GM23338 (cell line): ENCODE measurements at regions not wholly inside any gene's neighbourhood (a gene's known extent, or its start where the extent isn't known, plus 50 kb on each side); places are given as distances from the start of the nearest gene placed in this dataset.

Experiments
- ATAC-seq: fragments of 200-7000 bp; cut with Tn5 transposase; 3 replicates; pipeline ENCODE4 v1.9.1; 2020
- DNase-seq: peaks from one replicate; pipeline ENCODE4 v3.0.0-alpha.2; 2015; ENCODE audit warnings: low spot score
- H2AFZ ChIP-seq: fragments of 200-600 bp; sonication (generic); 2 replicates; pipeline ENCODE4 v1.8.0; 2016; ENCODE audit warnings: antibody characterized with exemption, mild to moderate bottlenecking, moderate library complexity
- H3F3A ChIP-seq: fragments of 200-600 bp; sonication (generic); replicated peaks from 2 replicates; pipeline ENCODE4 v1.8.0; 2017; ENCODE audit warnings: antibody characterized with exemption, mixed run types, low read depth
- H3K27ac ChIP-seq: fragments of 200-600 bp; sonication (generic); 2 replicates; pipeline ENCODE4 v1.6.1; 2016; ENCODE audit warnings: low read depth
- H3K27me3 ChIP-seq: fragments of 200-600 bp; sonication (generic); 2 replicates; pipeline ENCODE4 v1.8.0; 2016; ENCODE audit warnings: mild to moderate bottlenecking, mixed run types, moderate library complexity; ENCODE audit not compliant: insufficient read depth
- H3K36me3 ChIP-seq: fragments of 200-600 bp; sonication (generic); 2 replicates; pipeline ENCODE4 v1.8.0; 2016; ENCODE audit warnings: mild to moderate bottlenecking; ENCODE audit not compliant: insufficient read depth
- H3K4me1 ChIP-seq: fragments of 200-600 bp; sonication (generic); 2 replicates; pipeline ENCODE4 v1.8.0; 2016; ENCODE audit warnings: mild to moderate bottlenecking, moderate library complexity; ENCODE audit not compliant: insufficient read depth
- H3K4me2 ChIP-seq: fragments of 200-600 bp; sonication (generic); 2 replicates; pipeline ENCODE4 v1.7.1; 2017; ENCODE audit warnings: mixed run types
- H3K4me3 ChIP-seq: fragments of 200-600 bp; sonication (generic); 2 replicates; pipeline ENCODE4 v1.6.1; 2016; ENCODE audit warnings: mixed run types
- H3K79me2 ChIP-seq: fragments of 200-600 bp; sonication (generic); replicated peaks from 2 replicates; pipeline ENCODE4 v1.8.0; 2017; ENCODE audit warnings: mild to moderate bottlenecking; ENCODE audit not compliant: insufficient read depth
- H3K9me2 ChIP-seq: fragments of 200-600 bp; sonication (generic); 2 replicates; pipeline ENCODE4 v1.8.0; 2017; ENCODE audit not compliant: insufficient read depth
- H4K20me1 ChIP-seq: fragments of 200-600 bp; sonication (generic); replicated peaks from 2 replicates; pipeline ENCODE4 v1.8.0; 2017; ENCODE audit warnings: mild to moderate bottlenecking; ENCODE audit not compliant: insufficient read depth
- H3K27ac Mint-ChIP-seq: 2 replicates; pipeline ENCODE4 v1.8.0; 2020; ENCODE audit warnings: inconsistent platforms, mild to moderate bottlenecking, moderate library complexity, mixed read lengths
- H3K27me3 Mint-ChIP-seq: 3 replicates; pipeline ENCODE4 v1.8.0; 2022; ENCODE audit warnings: low read depth, mild to moderate bottlenecking, moderate library complexity, mixed read lengths, inconsistent platforms; ENCODE audit not compliant: insufficient read depth, poor library complexity
- H3K36me3 Mint-ChIP-seq: 3 replicates; pipeline ENCODE4 v1.8.0; 2021; ENCODE audit warnings: low read depth, mild to moderate bottlenecking, inconsistent platforms, moderate library complexity, mixed read lengths
- H3K4me1 Mint-ChIP-seq: 3 replicates; pipeline ENCODE4 v1.8.0; 2020; ENCODE audit warnings: mild to moderate bottlenecking, inconsistent platforms, mixed read lengths
- H3K4me3 Mint-ChIP-seq: 3 replicates; pipeline ENCODE4 v1.8.0; 2021; ENCODE audit warnings: moderate library complexity, mild to moderate bottlenecking, inconsistent platforms, mixed read lengths
- H3K9me3 Mint-ChIP-seq: 3 replicates; pipeline ENCODE4 v1.8.0; 2020; ENCODE audit warnings: moderate library complexity, mild to moderate bottlenecking, inconsistent platforms, mixed read lengths
- CREB1 ChIP-seq: fragments of 250-450 bp; sonication (Bioruptor Pico); IDR thresholded peaks from 2 replicates; pipeline ENCODE4 v1.5.0; 2020; ENCODE audit warnings: low read depth, mild to moderate bottlenecking, moderate library complexity
- EZH2 ChIP-seq: fragments of 200-600 bp; sonication (generic); IDR thresholded peaks from one replicate; pipeline ENCODE4 v1.8.0; 2017; ENCODE audit warnings: antibody characterized with exemption, mild to moderate bottlenecking, low read depth; ENCODE audit not compliant: unreplicated experiment
- JUNB ChIP-seq: IDR thresholded peaks from one replicate; pipeline ENCODE4 v1.6.1; 2016; ENCODE audit warnings: antibody characterized with exemption; ENCODE audit not compliant: unreplicated experiment
- NANOG ChIP-seq: IDR thresholded peaks from 2 replicates; pipeline ENCODE4 v1.6.1; 2016; ENCODE audit warnings: antibody characterized with exemption, borderline replicate concordance
- POLR2AphosphoS5 ChIP-seq: IDR thresholded peaks from 2 replicates; pipeline ENCODE4 v1.6.1; 2016; ENCODE audit warnings: antibody characterized with exemption, low read depth
- ZNF114 ChIP-seq: fragments of 250-450 bp; sonication (Bioruptor Pico); IDR thresholded peaks from 2 replicates; pipeline ENCODE4 v1.5.0; 2020; ENCODE audit warnings: mild to moderate bottlenecking, moderate library complexity
- TF ChIP-seq, protein P1 (sequence below): fragments of 250-450 bp; sonication (Bioruptor Pico); IDR thresholded peaks from 2 replicates; pipeline ENCODE4 v1.5.0; 2020; ENCODE audit warnings: mild to moderate bottlenecking, moderate library complexity

DNA sequence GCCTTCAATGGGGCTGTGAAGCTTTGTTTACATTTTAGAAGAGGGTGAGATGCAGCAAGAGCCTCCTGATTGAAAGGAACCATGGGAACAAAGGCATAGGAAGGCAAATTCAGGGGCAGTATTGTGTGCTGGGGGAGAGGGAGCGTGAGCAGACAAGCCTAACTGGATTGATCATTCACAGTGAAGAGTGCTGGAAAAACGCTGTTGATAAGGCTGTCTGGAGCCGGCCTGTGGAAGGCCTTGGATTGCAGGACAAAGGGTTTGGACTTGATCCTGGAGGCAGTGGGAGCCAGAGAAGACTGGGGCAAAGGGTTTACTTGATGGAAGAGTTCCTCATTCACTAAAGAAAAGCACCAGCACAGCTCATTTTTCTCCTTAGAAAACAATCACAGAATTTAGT is 160.5 kb downstream of the PAH start:
- Histone ChIP-seq H3K9me2 (peaks cover 7% of the 10 kb centered on the region; the same call in 1 of the 2 replicates), H3K4me3 (no peak overlapping the region), H2AFZ (0 out of 2 replicates have a peak overlapping the region, but pooled peaks have one; percentile 29), H3K27ac (no peak overlapping the region), H3K4me1 (no peaks in the 10 kb centered on the region), H3F3A (no peaks in the 10 kb centered on the region), H4K20me1 (no peaks in the 10 kb centered on the region), H3K79me2 (no peaks in the 10 kb centered on the region), H3K36me3 (no peaks in the 10 kb centered on the region), H3K4me2 (no peak overlapping the region), H3K27me3 (no peaks in the 10 kb centered on the region)
- ATAC-seq (no peak), DNase-seq (no peak)
- H3K9me3 Mint-ChIP-seq: no peaks in the 10 kb centered on the region
- H3K27ac Mint-ChIP-seq: no peak overlapping the region
- no peak overlapping the region for H3K4me3 Mint-ChIP-seq
- H3K4me1 Mint-ChIP-seq: peaks cover 8% of the 10 kb centered on the region; the same call in 2 of the 3 replicates
- no peaks in the 10 kb centered on the region for H3K27me3 Mint-ChIP-seq
- H3K36me3 Mint-ChIP-seq: no peaks in the 10 kb centered on the region
- no peak for TF ChIP-seq CREB1 (CRISPR knock-in tag)
- TF ChIP-seq, protein P1, sequence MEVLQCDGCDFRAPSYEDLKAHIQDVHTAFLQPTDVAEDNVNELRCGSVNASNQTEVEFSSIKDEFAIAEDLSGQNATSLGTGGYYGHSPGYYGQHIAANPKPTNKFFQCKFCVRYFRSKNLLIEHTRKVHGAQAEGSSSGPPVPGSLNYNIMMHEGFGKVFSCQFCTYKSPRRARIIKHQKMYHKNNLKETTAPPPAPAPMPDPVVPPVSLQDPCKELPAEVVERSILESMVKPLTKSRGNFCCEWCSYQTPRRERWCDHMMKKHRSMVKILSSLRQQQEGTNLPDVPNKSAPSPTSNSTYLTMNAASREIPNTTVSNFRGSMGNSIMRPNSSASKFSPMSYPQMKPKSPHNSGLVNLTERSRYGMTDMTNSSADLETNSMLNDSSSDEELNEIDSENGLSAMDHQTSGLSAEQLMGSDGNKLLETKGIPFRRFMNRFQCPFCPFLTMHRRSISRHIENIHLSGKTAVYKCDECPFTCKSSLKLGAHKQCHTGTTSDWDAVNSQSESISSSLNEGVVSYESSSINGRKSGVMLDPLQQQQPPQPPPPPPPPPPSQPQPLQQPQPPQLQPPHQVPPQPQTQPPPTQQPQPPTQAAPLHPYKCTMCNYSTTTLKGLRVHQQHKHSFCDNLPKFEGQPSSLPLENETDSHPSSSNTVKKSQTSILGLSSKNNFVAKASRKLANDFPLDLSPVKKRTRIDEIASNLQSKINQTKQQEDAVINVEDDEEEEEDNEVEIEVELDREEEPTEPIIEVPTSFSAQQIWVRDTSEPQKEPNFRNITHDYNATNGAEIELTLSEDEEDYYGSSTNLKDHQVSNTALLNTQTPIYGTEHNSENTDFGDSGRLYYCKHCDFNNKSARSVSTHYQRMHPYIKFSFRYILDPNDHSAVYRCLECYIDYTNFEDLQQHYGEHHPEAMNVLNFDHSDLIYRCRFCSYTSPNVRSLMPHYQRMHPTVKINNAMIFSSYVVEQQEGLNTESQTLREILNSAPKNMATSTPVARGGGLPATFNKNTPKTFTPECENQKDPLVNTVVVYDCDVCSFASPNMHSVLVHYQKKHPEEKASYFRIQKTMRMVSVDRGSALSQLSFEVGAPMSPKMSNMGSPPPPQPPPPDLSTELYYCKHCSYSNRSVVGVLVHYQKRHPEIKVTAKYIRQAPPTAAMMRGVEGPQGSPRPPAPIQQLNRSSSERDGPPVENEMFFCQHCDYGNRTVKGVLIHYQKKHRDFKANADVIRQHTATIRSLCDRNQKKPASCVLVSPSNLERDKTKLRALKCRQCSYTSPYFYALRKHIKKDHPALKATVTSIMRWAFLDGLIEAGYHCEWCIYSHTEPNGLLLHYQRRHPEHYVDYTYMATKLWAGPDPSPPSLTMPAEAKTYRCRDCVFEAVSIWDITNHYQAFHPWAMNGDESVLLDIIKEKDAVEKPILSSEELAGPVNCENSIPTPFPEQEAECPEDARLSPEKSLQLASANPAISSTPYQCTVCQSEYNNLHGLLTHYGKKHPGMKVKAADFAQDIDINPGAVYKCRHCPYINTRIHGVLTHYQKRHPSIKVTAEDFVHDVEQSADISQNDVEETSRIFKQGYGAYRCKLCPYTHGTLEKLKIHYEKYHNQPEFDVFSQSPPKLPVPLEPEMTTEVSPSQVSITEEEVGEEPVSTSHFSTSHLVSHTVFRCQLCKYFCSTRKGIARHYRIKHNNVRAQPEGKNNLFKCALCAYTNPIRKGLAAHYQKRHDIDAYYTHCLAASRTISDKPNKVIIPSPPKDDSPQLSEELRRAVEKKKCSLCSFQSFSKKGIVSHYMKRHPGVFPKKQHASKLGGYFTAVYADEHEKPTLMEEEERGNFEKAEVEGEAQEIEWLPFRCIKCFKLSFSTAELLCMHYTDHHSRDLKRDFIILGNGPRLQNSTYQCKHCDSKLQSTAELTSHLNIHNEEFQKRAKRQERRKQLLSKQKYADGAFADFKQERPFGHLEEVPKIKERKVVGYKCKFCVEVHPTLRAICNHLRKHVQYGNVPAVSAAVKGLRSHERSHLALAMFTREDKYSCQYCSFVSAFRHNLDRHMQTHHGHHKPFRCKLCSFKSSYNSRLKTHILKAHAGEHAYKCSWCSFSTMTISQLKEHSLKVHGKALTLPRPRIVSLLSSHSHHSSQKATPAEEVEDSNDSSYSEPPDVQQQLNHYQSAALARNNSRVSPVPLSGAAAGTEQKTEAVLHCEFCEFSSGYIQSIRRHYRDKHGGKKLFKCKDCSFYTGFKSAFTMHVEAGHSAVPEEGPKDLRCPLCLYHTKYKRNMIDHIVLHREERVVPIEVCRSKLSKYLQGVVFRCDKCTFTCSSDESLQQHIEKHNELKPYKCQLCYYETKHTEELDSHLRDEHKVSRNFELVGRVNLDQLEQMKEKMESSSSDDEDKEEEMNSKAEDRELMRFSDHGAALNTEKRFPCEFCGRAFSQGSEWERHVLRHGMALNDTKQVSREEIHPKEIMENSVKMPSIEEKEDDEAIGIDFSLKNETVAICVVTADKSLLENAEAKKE (CRISPR knock-in tag): no peak
- no peak for TF ChIP-seq JUNB

DNA sequence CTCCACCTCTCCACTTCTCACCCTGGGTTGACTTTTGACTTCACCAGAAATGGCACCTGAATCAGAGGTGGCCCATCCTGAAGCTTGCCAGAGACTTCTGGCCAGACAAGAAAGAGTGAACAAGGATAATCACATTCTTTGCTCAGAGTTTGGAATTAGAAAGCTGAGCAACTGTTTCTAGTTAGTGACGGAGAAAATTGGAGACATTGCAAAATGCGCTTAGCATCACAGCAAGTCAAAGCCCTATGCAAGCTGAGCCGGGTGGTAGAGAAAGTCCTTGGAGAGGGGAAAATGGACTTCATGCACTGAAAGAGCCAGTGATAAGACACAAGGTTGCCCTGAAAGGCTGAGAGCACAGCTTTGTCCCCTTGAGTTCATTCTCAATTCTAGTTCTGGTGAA is 161.8 kb downstream of the PAH start:
- Histone ChIP-seq H3F3A (no peaks in the 10 kb centered on the region), H3K4me1 (no peaks in the 10 kb centered on the region), H2AFZ (no peak overlapping the region), H3K36me3 (no peaks in the 10 kb centered on the region), H3K27me3 (no peaks in the 10 kb centered on the region), H3K9me2 (peaks cover 7% of the 10 kb centered on the region; the same call in 1 of the 2 replicates), H3K27ac (no peak overlapping the region), H4K20me1 (no peaks in the 10 kb centered on the region), H3K4me2 (no peak overlapping the region), H3K4me3 (no peak overlapping the region), H3K79me2 (no peaks in the 10 kb centered on the region)
- no peak overlapping the region for H3K27ac Mint-ChIP-seq
- ATAC-seq (no peak), DNase-seq (no peak)
- no peaks in the 10 kb centered on the region for H3K27me3 Mint-ChIP-seq
- H3K9me3 Mint-ChIP-seq: no peaks in the 10 kb centered on the region
- H3K4me1 Mint-ChIP-seq: peaks cover 8% of the 10 kb centered on the region; the same call in 2 of the 3 replicates
- H3K4me3 Mint-ChIP-seq: no peak overlapping the region
- H3K36me3 Mint-ChIP-seq: no peaks in the 10 kb centered on the region
- TF ChIP-seq EZH2 (no peak), POLR2AphosphoS5 (no peak), ZNF114 (CRISPR knock-in tag) (no peak), NANOG (no peak)
- TF ChIP-seq, protein P1 (CRISPR knock-in tag): no peak
